Loucy (cell line): ENCODE measurements at regions not wholly inside any gene's neighbourhood (a gene's known extent, or its start where the extent isn't known, plus 50 kb on each side); places are given as distances from the start of the nearest gene placed in this dataset.

Experiments used
- EZH2phosphoT487 ChIP-seq: fragments of 200-600 bp; IDR thresholded peaks from 2 replicates; pipeline ENCODE4 v1.6.1; 2018; ENCODE audit warnings: antibody characterized with exemption, mild to moderate bottlenecking, moderate library complexity, borderline replicate concordance
- TF ChIP-seq, protein P1 (sequence below): fragments of 200-600 bp; sonication (generic); conservative IDR thresholded peaks from 2 replicates; pipeline ENCODE4 v1.5.1; 2014; ENCODE audit warnings: mild to moderate bottlenecking, antibody characterized with exemption, low read length

DNA sequence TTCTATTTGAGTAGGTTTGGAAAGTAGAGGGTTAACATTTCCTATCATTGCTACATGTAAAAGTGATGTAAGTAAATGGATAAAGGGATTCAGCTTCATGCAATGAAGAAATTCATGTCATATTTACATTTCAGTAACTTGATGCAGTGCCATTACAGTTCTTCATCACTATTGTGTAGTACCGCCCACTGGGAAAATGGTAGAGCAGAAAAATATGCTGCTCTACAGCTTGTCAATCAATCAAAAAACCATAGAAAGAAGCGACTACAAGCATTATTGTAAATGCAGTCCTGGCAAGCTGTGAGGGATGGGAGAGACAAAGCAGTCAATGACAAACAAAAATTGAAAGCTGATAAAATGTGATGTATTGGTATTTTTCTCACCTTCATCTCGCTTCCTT lies 1597.9 kb downstream of the RPA4 start:
- TF ChIP-seq, protein P1, sequence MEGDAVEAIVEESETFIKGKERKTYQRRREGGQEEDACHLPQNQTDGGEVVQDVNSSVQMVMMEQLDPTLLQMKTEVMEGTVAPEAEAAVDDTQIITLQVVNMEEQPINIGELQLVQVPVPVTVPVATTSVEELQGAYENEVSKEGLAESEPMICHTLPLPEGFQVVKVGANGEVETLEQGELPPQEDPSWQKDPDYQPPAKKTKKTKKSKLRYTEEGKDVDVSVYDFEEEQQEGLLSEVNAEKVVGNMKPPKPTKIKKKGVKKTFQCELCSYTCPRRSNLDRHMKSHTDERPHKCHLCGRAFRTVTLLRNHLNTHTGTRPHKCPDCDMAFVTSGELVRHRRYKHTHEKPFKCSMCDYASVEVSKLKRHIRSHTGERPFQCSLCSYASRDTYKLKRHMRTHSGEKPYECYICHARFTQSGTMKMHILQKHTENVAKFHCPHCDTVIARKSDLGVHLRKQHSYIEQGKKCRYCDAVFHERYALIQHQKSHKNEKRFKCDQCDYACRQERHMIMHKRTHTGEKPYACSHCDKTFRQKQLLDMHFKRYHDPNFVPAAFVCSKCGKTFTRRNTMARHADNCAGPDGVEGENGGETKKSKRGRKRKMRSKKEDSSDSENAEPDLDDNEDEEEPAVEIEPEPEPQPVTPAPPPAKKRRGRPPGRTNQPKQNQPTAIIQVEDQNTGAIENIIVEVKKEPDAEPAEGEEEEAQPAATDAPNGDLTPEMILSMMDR = no peak
- TF ChIP-seq EZH2phosphoT487 = no peak
